ENCODE measurements at regions not wholly inside any gene's neighbourhood (a gene's known extent, or its start where the extent isn't known, plus 50 kb on each side); places are given as distances from the start of the nearest gene placed in this dataset.
"Not testable (repeated sequence)": the region's sequence is repeated elsewhere in the genome, so short reads cannot be mapped to it uniquely, and the experiment has no call there.

DNA sequence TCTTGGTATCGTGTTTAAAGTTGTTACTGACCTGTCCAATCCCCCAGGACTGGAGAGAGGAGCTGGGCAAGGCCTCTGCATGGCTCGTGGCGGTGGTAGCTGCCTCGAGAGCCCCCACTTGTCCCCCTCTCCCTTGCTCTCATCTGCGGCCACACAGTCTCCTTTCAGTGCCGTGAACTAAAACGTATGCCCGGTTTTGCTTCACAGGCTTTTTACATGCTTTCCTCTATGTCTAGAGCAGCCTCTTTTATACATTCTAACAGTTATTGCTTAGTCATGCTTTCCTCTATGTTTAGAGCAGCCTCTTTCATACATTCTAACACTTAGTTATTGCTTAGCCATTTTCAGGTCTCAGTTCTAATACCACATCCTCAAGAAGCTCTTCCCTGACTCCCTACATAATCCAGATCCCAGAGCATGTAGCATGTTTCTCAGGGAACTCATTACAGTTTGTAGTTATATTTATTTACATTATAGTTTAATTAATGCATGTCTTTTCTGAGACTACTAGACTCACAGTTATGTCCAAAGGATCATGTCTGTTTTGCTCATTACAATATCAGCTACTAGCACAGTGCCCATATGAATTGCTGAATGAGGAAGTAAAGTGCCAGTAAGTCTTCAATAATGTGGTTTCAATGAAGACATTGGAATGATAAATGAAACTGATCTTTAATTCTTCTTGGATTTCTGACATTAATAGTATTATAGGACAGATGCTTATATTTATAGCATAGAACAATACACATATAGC, 66.5 kb upstream of the TBL1XR1 start:
- no peak overlapping the region for H3K4me3 ChIP-seq (ENCODE audit: control insufficient read depth, low read depth, low read length)
- no peak for DNase-seq (ENCODE audit: low read depth)
- TF ChIP-seq CTCF (IDR thresholded peaks at IDR 0.05; ENCODE audit: control insufficient read depth, insufficient read depth, low read depth, low read length, missing control alignments) = no peak

DNA sequence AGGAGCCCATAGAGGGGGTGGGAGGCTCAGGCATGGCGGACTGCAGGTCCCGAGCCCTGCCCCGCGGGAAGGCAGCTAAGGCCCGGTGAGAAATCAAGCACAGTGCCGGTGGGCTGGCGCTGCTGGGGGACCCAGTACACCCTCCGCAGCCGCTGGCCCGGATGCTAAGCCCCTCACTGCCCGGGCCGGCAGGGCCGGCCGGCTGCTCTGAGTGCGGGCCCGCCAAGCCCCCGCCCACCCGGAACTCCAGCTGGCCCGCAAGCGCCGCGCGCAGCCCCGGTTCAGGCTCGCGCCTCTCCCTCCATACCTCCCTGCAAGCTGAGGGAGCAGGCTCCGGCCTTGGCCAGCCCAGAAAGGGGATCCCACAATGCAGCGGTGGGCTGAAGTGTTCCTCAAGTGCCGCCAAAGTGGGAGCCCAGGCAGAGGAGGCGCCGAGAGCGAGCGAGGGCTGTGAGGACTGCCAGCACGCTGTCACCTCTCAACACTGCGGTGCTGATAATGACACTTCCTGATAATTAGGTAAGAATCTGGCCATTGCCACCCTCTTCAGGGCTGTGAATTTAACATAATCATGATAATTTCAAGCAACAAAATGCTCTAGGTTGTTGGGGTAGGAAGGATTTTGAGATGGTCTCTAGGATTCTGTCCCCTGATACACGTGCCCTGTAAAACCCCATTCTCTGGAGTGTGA, 74.7 kb upstream of the TBL1XR1 start:
- not testable (repeated sequence) for H3K4me3 ChIP-seq (ENCODE audit: control insufficient read depth, low read depth, low read length); DNase-seq (ENCODE audit: low read depth)

- no peak overlapping the region for H3K4me3 ChIP-seq (ENCODE audit: control insufficient read depth, low read depth, low read length)
- no peak for DNase-seq (ENCODE audit: low read depth)
- TF ChIP-seq CTCF (IDR thresholded peaks at IDR 0.05; ENCODE audit: control insufficient read depth, insufficient read depth, low read depth, low read length, missing control alignments) = no peak
Measured at GRCh38 chr3:177278016-177278415, 80.7 kb upstream of the TBL1XR1 start.

- no peak overlapping the region for H3K4me3 ChIP-seq (ENCODE audit: control insufficient read depth, low read depth, low read length)
- DNase-seq (ENCODE audit: low read depth) = no peak
- no peak for TF ChIP-seq CTCF (IDR thresholded peaks at IDR 0.05; ENCODE audit: control insufficient read depth, insufficient read depth, low read depth, low read length, missing control alignments)
Measured at GRCh38 chr3:177279118-177279815, 82.0 kb upstream of the TBL1XR1 start.

GRCh38 chr3:177281292-177282118, 84.2 kb upstream of the TBL1XR1 start:
- TF ChIP-seq CTCF (IDR thresholded peaks at IDR 0.05; ENCODE audit: control insufficient read depth, insufficient read depth, low read depth, low read length, missing control alignments) = no peak
- no peak for DNase-seq (ENCODE audit: low read depth)
- no peak overlapping the region for H3K4me3 ChIP-seq (ENCODE audit: control insufficient read depth, low read depth, low read length)

DNA sequence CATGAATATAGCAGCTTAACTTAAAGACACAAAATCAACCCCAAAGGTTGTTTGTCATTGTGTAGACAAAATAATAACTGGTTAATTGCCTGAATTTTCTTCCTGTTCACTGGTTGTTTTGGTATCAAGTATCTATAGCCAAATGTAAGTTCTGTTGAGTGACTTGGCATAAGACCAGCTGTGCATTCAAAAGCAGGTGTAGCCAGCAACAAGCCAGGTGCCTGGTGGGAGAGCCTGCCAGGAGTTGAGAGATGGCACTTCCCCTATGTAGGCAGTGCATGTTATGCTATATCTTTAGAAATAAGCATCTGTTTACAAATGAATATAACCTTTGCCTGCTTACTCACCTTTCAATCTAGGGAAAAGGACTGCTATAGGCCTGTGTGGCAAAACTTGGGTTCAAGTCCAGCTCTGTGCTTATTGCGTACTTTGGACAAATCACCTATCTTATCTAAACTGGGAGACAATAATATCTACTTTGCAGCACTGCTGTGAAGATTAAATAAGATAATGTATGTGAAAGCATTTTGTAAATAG, 84.9 kb upstream of the TBL1XR1 start:
- no peak for DNase-seq (ENCODE audit: low read depth)
- H3K4me3 ChIP-seq (ENCODE audit: control insufficient read depth, low read depth, low read length) = no peak overlapping the region
- TF ChIP-seq CTCF (IDR thresholded peaks at IDR 0.05; ENCODE audit: control insufficient read depth, insufficient read depth, low read depth, low read length, missing control alignments) = no peak
